ENCODE measurements at regions not wholly inside any gene's neighbourhood (a gene's known extent, or its start where the extent isn't known, plus 50 kb on each side); places are given as distances from the start of the nearest gene placed in this dataset.

DNA sequence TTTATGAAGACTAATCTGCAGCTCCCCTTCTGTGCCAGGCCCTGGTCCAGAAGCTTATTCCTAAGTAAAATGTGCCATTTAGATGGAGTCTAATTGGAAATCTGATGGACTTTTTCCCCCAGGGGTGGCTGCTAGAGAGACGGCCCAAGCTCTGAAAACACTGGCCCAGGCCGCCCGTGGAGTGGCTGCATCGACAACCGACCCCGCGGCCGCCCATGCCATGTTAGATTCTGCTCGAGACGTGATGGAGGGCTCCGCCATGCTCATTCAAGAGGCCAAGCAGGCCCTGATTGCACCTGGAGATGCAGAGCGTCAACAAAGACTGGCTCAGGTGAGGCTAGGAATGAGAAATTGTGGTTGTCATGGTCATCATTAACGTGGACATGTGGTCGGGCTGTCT, 305.8 kb upstream of the TPM1 start:
- TF ChIP-seq, protein P1, sequence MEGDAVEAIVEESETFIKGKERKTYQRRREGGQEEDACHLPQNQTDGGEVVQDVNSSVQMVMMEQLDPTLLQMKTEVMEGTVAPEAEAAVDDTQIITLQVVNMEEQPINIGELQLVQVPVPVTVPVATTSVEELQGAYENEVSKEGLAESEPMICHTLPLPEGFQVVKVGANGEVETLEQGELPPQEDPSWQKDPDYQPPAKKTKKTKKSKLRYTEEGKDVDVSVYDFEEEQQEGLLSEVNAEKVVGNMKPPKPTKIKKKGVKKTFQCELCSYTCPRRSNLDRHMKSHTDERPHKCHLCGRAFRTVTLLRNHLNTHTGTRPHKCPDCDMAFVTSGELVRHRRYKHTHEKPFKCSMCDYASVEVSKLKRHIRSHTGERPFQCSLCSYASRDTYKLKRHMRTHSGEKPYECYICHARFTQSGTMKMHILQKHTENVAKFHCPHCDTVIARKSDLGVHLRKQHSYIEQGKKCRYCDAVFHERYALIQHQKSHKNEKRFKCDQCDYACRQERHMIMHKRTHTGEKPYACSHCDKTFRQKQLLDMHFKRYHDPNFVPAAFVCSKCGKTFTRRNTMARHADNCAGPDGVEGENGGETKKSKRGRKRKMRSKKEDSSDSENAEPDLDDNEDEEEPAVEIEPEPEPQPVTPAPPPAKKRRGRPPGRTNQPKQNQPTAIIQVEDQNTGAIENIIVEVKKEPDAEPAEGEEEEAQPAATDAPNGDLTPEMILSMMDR (IDR thresholded peaks at IDR 0.05 in 8 of 11, conservative IDR thresholded peaks at IDR 0.05 in 3 of 11), result no peak
- TF ChIP-seq POLR2AphosphoS5 (IDR thresholded peaks at IDR 0.05) (no peak), POLR2A (IDR thresholded peaks at IDR 0.05) (no peak)
- Histone ChIP-seq H3K27me3 (replicated peaks in 1 of 7) (no peaks in the 10 kb centered on the region), H3K4me3 (no peak overlapping the region), H3K4me1 (no peaks in the 10 kb centered on the region), H3K27ac (no peak overlapping the region), H3K9me3 (no peaks in the 10 kb centered on the region), H3K36me3 (no peaks in the 10 kb centered on the region)
- WGBS, 5 donors, result 93 to 97% (median 95%) methylated on average over 14 of the region's 14 CpGs
- intact Hi-C loops (cut with DNase I; ENCODE audit: low total_unique reads), result no loop called here
- DNase-seq, result no peak

DNA sequence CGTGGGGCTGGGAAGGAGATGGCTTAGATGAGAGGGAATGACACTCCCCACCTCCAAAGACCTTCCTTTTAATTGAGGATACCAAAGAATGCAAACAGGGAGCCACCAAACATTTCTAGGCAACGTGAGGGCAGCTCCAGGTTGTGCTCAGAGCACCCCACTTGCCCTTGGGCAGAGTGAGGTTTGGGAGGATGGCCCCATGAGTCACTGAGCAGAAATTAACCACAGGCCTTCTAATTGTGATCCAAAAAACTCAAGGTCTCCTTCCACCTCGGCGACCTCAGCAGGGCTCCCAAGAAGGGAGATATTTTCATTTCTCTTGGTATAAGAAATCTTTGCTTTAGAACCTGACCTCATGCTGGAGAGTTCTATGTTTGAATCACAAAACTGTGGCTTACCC, 305.0 kb upstream of the TPM1 start:
- WGBS, 5 donors, result 72 to 94% (median 84%) methylated on average over 4 of the region's 4 CpGs
- Histone ChIP-seq H3K27me3 (replicated peaks in 1 of 7) (no peaks in the 10 kb centered on the region), H3K4me3 (no peak overlapping the region), H3K9me3 (no peaks in the 10 kb centered on the region), H3K27ac (no peak overlapping the region), H3K4me1 (peaks cover 5 to 6% (median 6%) of the 10 kb centered on the region in 6 donors), H3K36me3 (no peaks in the 10 kb centered on the region)
- TF ChIP-seq, protein P1 (IDR thresholded peaks at IDR 0.05 in 8 of 11, conservative IDR thresholded peaks at IDR 0.05 in 3 of 11), result no peak
- TF ChIP-seq POLR2AphosphoS5 (IDR thresholded peaks at IDR 0.05) (no peak), POLR2A (IDR thresholded peaks at IDR 0.05) (no peak)
- intact Hi-C loops (cut with DNase I; ENCODE audit: low total_unique reads), result no loop called here
- no peak for DNase-seq

DNA sequence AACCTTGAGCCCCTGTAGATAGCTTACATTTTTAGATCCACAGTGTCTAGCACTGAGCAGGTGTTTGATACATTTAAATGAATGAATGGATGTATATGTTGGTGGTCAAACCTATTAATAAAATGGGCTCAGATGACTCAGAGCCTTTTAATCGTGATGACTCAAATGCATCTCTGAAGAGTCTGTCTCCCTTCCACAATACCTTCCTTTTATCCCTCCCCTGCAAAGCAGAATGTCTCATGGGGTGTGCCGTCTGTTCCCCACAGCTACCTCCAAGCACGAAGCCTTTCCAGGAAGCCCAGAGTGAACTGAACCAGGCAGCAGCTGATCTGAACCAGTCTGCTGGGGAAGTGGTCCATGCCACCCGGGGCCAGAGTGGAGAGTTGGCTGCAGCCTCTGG, 303.5 kb upstream of the TPM1 start:
- no peak overlapping the region for H3K4me3 ChIP-seq
- no peak overlapping the region for H3K27ac ChIP-seq
- no peaks in the 10 kb centered on the region for H3K27me3 ChIP-seq (replicated peaks in 1 of 7)
- 81 to 97% (median 88%) methylated on average over 4 of the region's 4 CpGs for WGBS, 5 donors
- peaks cover 6 to 14% (median 7%) of the 10 kb centered on the region in 6 donors for H3K4me1 ChIP-seq
- H3K36me3 ChIP-seq, result no peaks in the 10 kb centered on the region
- TF ChIP-seq, protein P1 (IDR thresholded peaks at IDR 0.05 in 8 of 11, conservative IDR thresholded peaks at IDR 0.05 in 3 of 11), result no peak
- TF ChIP-seq POLR2AphosphoS5 (IDR thresholded peaks at IDR 0.05) (no peak), POLR2A (IDR thresholded peaks at IDR 0.05) (no peak)
- DNase-seq, result no peak
- intact Hi-C loops (cut with DNase I; ENCODE audit: low total_unique reads), result no loop called here
- H3K9me3 ChIP-seq, result no peaks in the 10 kb centered on the region

DNA sequence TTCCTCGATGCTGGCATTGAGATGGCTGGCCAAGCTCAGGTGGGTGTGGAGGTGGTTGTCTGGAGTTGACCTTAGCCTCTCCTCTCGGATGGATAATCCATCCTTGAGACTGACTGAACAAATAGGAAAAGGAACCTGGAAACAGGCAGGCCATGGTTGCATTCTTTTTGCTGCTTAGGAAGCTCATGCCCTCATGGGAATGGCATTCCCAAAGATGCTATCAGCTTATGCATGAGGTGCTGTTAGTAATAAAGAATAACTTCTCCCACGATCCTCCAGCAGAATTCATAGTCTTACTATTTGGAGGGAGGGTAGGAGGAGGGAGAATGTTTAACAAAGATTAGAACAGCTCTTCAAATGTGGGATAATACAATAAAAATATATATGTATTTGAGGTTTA, 303.0 kb upstream of the TPM1 start:
- Histone ChIP-seq H3K4me1 (peaks cover 6 to 14% (median 7%) of the 10 kb centered on the region in 6 donors), H3K27me3 (replicated peaks in 1 of 7) (no peaks in the 10 kb centered on the region), H3K27ac (no peak overlapping the region), H3K4me3 (no peak overlapping the region), H3K9me3 (no peaks in the 10 kb centered on the region), H3K36me3 (no peaks in the 10 kb centered on the region)
- intact Hi-C loops (cut with DNase I; ENCODE audit: low total_unique reads), result no loop called here
- no peak for DNase-seq
- no peak for TF ChIP-seq POLR2A (IDR thresholded peaks at IDR 0.05)
- TF ChIP-seq, protein P1 (IDR thresholded peaks at IDR 0.05 in 8 of 11, conservative IDR thresholded peaks at IDR 0.05 in 3 of 11), result no peak
- no peak for TF ChIP-seq POLR2AphosphoS5 (IDR thresholded peaks at IDR 0.05)
- WGBS, 5 donors, result 73 to 88% (median 79%) methylated on average over 3 of the region's 3 CpGs
